GM12865 (cell line): ENCODE measurements at regions not wholly inside any gene's neighbourhood (a gene's known extent, or its start where the extent isn't known, plus 50 kb on each side); places are given as distances from the start of the nearest gene placed in this dataset.
"Not testable (repeated sequence)": the region's sequence is repeated elsewhere in the genome, so short reads cannot be mapped to it uniquely, and the experiment has no call there.

Source experiments
- DNase-seq: peaks from one replicate; pipeline ENCODE4 v3.0.0; 2010; ENCODE audit warnings: low read depth
- H3K4me3 ChIP-seq: 2 replicates; pipeline ENCODE4 v1.5.1; 2011; ENCODE audit warnings: mild to moderate bottlenecking, low read depth, low read length, control low read depth
- CTCF ChIP-seq: IDR thresholded peaks from 2 replicates; pipeline ENCODE4 v1.5.1; 2011; ENCODE audit warnings: low read length, control low read depth, low read depth, inconsistent platforms; ENCODE audit not compliant: insufficient read depth; ENCODE audit errors: missing control alignments

GRCh38 chr1:184838504-184838951 is 83.9 kb upstream of the EDEM3 start:
- no peak for DNase-seq
- TF ChIP-seq CTCF: no peak

GRCh38 chr1:184836934-184837895 is 82.6 kb upstream of the EDEM3 start:
- no peak overlapping the region for H3K4me3 ChIP-seq
- TF ChIP-seq CTCF: no peak
- DNase-seq: peak; percentile 43

More at GRCh38 chr1:184838504-184838951, 83.9 kb upstream of the EDEM3 start:
- H3K4me3 ChIP-seq: no peak overlapping the region

- H3K4me3 ChIP-seq: no peak overlapping the region
- DNase-seq: no peak
- no peak for TF ChIP-seq CTCF
Observed at GRCh38 chr1:184836141-184836540, 81.5 kb upstream of the EDEM3 start.

GRCh38 chr1:184833994-184834393 is 79.3 kb upstream of the EDEM3 start:
- not testable (repeated sequence) for H3K4me3 ChIP-seq, DNase-seq

GRCh38 chr1:184832517-184832916 is 77.9 kb upstream of the EDEM3 start:
- DNase-seq: no peak
- no peak for TF ChIP-seq CTCF
- no peak overlapping the region for H3K4me3 ChIP-seq

GRCh38 chr1:184829496-184829895 is 74.8 kb upstream of the EDEM3 start:
- H3K4me3 ChIP-seq, DNase-seq: not testable (repeated sequence)

- no peak for TF ChIP-seq CTCF
- DNase-seq: no peak
Observed at GRCh38 chr1:184828369-184828717, 73.7 kb upstream of the EDEM3 start.

GRCh38 chr1:184827600-184828368 is 73.1 kb upstream of the EDEM3 start:
- no peak for TF ChIP-seq CTCF
- H3K4me3 ChIP-seq: no peak overlapping the region
- DNase-seq: no peak

More at GRCh38 chr1:184828369-184828717, 73.7 kb upstream of the EDEM3 start:
- no peak overlapping the region for H3K4me3 ChIP-seq
